ENCODE measurements at regions not wholly inside any gene's neighbourhood (a gene's known extent, or its start where the extent isn't known, plus 50 kb on each side); places are given as distances from the start of the nearest gene placed in this dataset.

DNA sequence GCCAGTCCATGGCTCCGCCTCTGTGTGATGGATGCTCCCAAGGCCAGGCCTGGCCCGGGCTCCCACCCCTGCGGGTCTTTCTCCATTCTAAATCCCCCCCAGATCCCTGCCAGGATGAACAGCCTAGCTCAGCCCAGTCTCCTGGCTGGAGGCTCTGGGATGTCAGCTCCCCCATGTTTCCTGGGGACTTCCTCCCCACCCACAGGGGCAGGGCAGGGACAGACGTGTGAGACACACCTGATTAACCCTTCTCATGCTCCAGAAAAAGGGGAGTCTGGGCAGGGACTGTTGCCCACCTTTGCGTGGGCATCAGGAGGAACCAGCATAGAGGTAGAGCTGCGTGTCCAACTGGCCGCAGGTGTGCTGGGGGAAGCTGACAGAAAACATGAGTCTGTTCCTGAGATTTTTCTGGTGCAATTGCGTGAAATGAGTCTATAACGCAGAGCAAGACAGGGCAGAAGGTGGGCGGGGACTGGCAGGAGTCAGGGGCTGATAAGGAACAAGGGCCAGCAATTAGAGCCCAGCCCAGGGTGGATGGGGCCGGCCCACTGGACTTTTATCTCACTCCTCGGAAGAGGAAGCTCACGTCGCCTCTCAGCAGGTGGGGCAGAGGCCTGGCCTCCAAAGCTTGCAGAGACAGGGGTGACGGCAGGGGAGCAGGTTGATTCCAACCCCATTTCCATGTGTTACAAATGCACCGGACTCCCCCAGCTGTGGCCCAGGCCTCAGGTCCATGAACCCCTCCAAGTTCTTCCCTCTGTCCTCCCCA lies 238.2 kb downstream of the RBFOX3 start:
- H2AFZ ChIP-seq (ENCODE audit: low read depth, low read length, severe bottlenecking): no peak overlapping the region
- H3K79me2 ChIP-seq (ENCODE audit: insufficient read depth, low read length): no peaks in the 10 kb centered on the region
- H4K20me1 ChIP-seq (ENCODE audit: low read depth, low read length): no peaks in the 10 kb centered on the region
- no peak overlapping the region for H3K9ac ChIP-seq (ENCODE audit: low read length)
- no peak for TF ChIP-seq EZH2phosphoT487 (conservative IDR thresholded peaks at IDR 0.05; ENCODE audit: low read length)
- TF ChIP-seq, protein P1, sequence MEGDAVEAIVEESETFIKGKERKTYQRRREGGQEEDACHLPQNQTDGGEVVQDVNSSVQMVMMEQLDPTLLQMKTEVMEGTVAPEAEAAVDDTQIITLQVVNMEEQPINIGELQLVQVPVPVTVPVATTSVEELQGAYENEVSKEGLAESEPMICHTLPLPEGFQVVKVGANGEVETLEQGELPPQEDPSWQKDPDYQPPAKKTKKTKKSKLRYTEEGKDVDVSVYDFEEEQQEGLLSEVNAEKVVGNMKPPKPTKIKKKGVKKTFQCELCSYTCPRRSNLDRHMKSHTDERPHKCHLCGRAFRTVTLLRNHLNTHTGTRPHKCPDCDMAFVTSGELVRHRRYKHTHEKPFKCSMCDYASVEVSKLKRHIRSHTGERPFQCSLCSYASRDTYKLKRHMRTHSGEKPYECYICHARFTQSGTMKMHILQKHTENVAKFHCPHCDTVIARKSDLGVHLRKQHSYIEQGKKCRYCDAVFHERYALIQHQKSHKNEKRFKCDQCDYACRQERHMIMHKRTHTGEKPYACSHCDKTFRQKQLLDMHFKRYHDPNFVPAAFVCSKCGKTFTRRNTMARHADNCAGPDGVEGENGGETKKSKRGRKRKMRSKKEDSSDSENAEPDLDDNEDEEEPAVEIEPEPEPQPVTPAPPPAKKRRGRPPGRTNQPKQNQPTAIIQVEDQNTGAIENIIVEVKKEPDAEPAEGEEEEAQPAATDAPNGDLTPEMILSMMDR (IDR thresholded peaks at IDR 0.05; ENCODE audit: insufficient read depth, low read length, poor library complexity, severe bottlenecking): no peak
- H3K36me3 ChIP-seq (ENCODE audit: low read length): no peaks in the 10 kb centered on the region
- H3K9me2 ChIP-seq (replicated peaks; ENCODE audit: insufficient read depth, low read length): no peaks in the 10 kb centered on the region
- no peaks in the 10 kb centered on the region for H3K9me3 ChIP-seq (ENCODE audit: insufficient read depth, low read length)
- H3K27ac ChIP-seq (ENCODE audit: low read depth, low read length): no peak overlapping the region
- no peaks in the 10 kb centered on the region for H3F3A ChIP-seq (ENCODE audit: insufficient read depth)
- no peak overlapping the region for H3K4me3 ChIP-seq (ENCODE audit: insufficient read depth, low read length, poor library complexity, severe bottlenecking)
- H3K27me3 ChIP-seq (ENCODE audit: low read length): no peaks in the 10 kb centered on the region
- H3K4me2 ChIP-seq (ENCODE audit: low read depth, low read length, poor library complexity, severe bottlenecking): no peak overlapping the region

DNA sequence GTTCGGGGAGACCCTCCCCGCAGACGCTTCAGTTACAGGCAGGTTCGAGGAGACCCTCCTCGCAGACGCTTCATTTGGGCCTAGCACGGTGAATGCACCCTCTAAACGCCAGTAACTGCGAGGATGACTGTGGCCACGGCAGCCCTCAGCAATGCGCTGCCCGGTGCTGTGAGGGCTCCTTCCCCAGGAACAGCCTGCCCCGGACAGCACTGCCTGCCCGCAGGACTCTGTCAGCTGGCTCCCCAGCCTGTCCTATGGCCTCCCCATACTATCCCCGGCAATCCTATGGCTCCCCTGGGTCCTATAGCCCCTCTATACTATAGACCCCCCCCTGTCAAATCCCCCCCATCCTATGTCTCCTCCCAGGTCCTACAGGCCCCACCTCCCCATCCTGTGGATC lies 238.9 kb downstream of the RBFOX3 start:
- Histone ChIP-seq H3K4me3 (ENCODE audit: insufficient read depth, low read length, poor library complexity, severe bottlenecking) (no peak overlapping the region), H3K9ac (ENCODE audit: low read length) (no peak overlapping the region), H3F3A (ENCODE audit: insufficient read depth) (no peaks in the 10 kb centered on the region), H3K79me2 (ENCODE audit: insufficient read depth, low read length) (no peaks in the 10 kb centered on the region), H3K4me2 (ENCODE audit: low read depth, low read length, poor library complexity, severe bottlenecking) (no peak overlapping the region), H3K9me2 (replicated peaks; ENCODE audit: insufficient read depth, low read length) (no peaks in the 10 kb centered on the region), H3K27ac (ENCODE audit: low read depth, low read length) (no peak overlapping the region), H4K20me1 (ENCODE audit: low read depth, low read length) (no peaks in the 10 kb centered on the region), H2AFZ (ENCODE audit: low read depth, low read length, severe bottlenecking) (no peak overlapping the region), H3K36me3 (ENCODE audit: low read length) (no peaks in the 10 kb centered on the region), H3K27me3 (ENCODE audit: low read length) (no peaks in the 10 kb centered on the region), H3K9me3 (ENCODE audit: insufficient read depth, low read length) (no peaks in the 10 kb centered on the region)
- TF ChIP-seq, protein P1 (IDR thresholded peaks at IDR 0.05; ENCODE audit: insufficient read depth, low read length, poor library complexity, severe bottlenecking): no peak
- no peak for TF ChIP-seq EZH2phosphoT487 (conservative IDR thresholded peaks at IDR 0.05; ENCODE audit: low read length)

DNA sequence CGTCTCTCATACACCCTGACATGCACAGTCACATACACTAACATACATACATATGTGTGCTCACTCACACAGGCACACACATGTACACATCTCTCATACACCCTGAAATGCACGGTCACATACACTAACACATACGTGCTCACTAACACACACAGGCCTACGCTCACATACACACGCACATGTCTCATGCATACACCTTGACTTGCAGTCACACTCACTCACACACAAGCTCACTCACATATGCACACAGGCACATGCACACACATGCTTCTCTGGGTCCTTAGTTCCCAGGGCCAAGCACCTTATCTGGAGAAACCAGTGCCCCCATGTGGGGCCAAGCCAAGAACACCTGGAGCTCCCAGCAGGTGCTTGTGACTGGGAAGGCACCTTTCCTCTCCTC lies 240.3 kb downstream of the RBFOX3 start:
- H3F3A ChIP-seq (ENCODE audit: insufficient read depth): no peaks in the 10 kb centered on the region
- no peaks in the 10 kb centered on the region for H3K9me2 ChIP-seq (replicated peaks; ENCODE audit: insufficient read depth, low read length)
- no peak overlapping the region for H3K4me2 ChIP-seq (ENCODE audit: low read depth, low read length, poor library complexity, severe bottlenecking)

More for the DNA sequence above, 240.3 kb downstream of the RBFOX3 start:
- TF ChIP-seq EZH2phosphoT487 (conservative IDR thresholded peaks at IDR 0.05; ENCODE audit: low read length): no peak
- TF ChIP-seq, protein P1 (IDR thresholded peaks at IDR 0.05; ENCODE audit: insufficient read depth, low read length, poor library complexity, severe bottlenecking): no peak
- Histone ChIP-seq H3K9me3 (ENCODE audit: insufficient read depth, low read length) (no peaks in the 10 kb centered on the region), H3K79me2 (ENCODE audit: insufficient read depth, low read length) (no peaks in the 10 kb centered on the region), H3K36me3 (ENCODE audit: low read length) (no peaks in the 10 kb centered on the region), H3K27ac (ENCODE audit: low read depth, low read length) (no peak overlapping the region), H3K27me3 (ENCODE audit: low read length) (no peaks in the 10 kb centered on the region), H3K4me3 (ENCODE audit: insufficient read depth, low read length, poor library complexity, severe bottlenecking) (no peak overlapping the region), H3K9ac (ENCODE audit: low read length) (no peak overlapping the region), H2AFZ (ENCODE audit: low read depth, low read length, severe bottlenecking) (no peak overlapping the region), H4K20me1 (ENCODE audit: low read depth, low read length) (no peaks in the 10 kb centered on the region)

Data from SU-DHL-6 (cell line).